ENCODE measurements at regions not wholly inside any gene's neighbourhood (a gene's known extent, or its start where the extent isn't known, plus 50 kb on each side); places are given as distances from the start of the nearest gene placed in this dataset.

DNA sequence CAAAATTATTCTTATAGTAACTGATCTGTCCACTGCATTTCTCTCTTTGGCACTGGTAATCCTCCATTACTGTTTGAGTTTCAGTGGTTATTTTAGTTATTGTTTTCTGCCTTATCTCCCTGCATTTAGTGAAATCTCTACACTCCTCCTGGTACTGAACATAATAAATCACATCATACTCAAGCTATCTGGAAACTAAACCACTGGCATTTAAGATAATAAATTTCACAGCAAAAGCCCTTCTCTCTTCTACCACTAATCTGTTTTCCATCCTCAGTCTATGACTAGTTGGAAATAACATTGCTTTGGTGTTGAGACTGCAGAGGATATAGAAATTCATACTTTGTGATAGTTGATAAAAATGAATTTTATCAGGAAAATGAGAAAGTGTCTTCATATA, 399.3 kb upstream of the FSHR start:
- in situ Hi-C loops (cut with HindIII; ENCODE audit: low sequenced_read_pairs) = no loop called here

DNA sequence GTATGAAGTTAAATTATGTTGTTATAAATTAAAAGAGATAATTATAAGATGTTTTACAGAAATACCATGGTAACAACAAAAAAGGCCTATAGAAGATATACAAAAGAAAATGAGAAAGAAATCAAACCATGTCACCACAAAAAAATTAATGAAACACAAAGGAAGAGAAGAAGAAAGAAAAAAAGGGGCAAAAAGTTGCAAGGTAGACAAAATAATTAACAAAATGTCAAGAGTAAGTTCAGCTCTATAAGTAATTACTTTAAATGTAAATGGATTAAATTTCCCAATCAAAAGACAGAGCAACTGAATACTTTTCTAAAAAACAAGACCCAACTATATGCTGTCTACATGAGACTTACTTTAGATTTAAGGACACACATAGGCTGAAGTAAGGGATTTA, 378.4 kb upstream of the FSHR start:
- in situ Hi-C loops (cut with HindIII; ENCODE audit: low sequenced_read_pairs) = no loop called here

DNA sequence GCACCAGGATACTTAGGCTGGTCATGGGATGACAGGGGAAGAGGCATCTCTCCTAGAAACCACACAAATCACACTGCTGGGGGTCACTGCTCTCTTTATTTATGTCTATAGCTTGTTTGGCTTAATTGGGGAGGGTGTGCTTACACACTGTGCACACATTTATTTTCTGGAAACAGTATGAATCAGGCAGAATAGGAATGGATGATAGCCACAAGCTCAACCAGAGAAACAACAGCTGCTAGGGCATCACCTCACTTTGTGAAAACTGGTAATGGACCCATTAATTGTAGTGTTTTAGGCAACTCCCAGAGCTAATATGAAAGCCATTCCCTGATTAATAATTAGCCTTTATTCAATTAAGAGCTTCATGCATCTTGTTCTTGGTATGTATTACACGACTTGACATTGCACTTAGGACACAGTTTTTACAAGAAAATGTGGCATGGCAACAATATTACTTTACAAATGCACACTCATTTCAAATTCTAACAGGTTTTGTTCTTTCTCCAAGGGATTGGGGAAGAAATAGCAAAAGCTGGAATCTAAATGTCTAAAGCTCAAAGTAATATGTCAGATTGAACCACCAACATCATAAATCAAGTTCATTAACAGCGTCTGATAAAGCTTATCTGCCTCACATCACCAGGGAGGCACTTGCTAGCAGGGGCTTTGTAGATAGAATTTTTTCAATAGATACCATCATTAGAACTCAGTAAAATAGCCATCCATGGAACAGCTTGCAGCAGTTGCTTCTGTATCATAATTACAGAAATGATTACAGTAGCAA, 361.9 kb upstream of the FSHR start:
- in situ Hi-C loops (cut with HindIII; ENCODE audit: low sequenced_read_pairs) = no loop called here

DNA sequence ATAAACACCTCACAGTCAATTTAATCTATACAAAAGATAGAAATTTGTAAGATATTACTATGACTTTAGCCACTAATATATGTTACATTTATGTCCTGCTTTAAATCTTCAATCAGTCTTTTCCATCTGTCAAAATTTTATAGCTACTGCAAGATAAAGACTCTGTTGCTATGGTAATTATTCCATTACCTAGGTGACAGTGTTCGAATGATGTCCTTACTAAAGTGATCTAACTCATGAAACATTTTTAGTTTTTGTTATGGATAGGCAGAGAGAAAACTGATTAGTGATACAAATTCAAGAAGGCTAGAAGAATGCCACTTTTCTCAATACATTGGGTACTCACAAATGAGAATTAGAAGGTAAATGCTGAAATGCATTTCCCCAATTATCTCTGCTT, 359.9 kb upstream of the FSHR start:
- in situ Hi-C loops (cut with HindIII; ENCODE audit: low sequenced_read_pairs) = no loop called here

DNA sequence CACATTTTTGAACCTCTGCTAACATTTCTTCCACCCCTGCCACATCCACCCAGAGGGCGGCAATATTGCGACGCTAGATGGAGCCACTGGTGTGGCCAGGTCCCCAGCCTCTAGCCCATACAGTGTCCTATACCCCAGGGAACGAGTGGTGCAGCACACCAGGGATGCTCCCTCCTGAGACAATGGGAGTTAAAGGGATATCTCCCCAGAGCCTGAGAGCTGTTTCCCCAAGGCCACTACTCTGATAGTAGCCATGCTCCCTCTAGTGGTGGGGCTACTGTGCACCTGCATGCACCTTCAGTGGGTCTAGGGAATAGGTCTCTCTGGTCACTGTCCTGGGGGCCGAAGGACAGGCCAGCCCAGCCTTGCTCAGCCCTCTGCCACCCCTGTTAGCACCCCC, 336.4 kb upstream of the FSHR start:
- in situ Hi-C loops (cut with HindIII; ENCODE audit: low sequenced_read_pairs) = no loop called here

DNA sequence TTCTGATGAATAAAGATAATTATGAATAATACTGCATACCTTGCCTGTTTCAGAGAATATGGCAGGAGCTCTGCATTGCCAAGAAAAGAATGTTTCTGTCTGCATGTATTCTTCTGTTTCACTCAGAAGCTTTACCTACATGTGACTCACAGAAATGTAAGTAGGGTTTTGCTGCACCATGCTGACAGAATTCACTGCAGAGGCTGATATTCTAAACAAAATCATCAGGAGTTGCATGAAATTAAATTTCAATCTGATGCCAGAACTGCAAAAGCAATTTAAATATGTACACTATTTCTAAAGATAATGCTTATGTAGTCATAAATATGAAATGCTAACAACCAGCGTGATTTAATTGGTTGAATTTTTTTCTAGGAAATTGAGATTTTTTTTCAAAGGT, 332.8 kb upstream of the FSHR start:
- in situ Hi-C loops (cut with HindIII; ENCODE audit: low sequenced_read_pairs) = no loop called here

DNA sequence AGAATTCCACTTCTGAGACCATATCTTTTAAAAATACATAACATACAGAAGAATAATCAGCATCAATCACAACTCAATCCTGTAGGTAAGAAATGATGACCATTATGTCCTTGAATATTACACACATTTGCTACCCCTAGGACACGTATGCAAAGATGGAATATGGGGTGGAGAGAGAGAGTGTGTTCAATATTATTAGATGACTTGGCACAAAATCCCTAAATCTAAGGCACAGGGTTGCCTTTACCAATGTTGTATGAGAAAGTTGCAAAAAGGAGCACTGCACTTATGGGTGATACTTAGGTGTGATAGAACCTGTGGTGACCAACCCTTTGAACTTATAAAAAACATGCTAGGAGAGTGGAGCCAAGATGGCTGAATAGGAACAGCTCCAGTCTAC, 326.2 kb upstream of the FSHR start:
- in situ Hi-C loops (cut with HindIII; ENCODE audit: low sequenced_read_pairs) = no loop called here

DNA sequence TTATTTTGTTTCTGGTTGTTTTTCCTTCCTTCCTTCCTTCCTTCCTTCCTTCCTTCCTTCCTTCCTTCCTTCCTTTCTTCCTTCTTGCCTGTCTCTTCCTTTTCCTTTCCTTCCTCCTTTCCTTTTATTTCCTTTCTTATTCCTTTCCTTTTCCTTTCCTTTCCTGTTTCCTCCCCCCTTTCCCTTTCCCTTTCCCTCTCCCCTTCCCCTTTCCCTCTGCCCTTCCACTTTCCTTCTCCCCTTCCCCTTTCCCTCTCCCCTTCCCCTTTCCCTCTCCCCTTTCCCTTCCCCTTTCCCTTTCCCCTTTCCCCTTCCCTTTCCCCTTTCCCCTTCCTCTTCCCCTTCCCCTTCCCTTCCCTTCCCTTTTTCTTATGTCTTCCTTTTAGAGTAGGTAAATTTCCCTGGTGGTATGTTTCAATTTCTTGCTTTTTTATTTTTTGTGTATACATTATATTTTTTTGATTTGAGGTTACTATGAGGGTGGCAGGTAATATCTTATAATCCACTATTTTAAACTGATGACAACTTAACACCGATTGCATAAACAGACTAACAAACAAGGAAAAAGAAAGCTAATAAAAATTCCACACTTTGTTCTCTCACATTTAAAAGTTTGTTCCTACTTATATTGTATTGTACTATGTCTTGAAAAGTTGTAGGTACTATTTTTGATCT, 311.0 kb upstream of the FSHR start:
- in situ Hi-C loops (cut with HindIII; ENCODE audit: low sequenced_read_pairs) = no loop called here

DNA sequence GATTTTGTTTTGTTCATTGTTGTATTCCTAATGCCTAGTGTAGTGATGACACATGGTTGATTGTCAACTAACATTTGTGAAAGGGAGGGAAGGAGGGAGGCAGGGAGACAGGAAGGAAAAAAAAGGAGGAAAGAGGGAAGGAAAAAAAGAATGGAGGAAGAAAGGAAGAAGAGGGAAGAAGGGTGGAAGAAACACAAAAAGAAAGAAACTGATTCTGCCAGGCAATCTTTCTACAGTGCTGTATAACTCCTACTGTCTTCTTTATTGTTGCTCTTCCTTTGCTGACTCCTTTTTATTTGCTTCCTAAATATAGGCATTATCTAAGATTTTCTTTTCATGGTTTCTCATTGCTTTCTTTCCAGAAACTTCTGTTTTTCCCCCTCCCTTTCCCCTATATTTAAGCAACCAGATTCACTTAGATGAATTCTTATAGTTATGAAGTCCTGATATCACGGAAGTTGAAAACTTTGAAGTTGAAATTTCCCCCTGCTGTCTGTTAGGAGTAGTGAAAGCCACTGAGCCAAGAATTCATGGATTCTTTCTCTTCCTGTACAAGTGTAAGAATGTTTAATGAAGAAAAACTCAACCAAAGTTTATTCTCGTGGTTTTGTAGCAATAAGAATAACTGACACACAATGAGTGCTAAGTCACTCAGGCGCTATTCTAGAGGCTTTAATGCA, 305.1 kb upstream of the FSHR start:
- in situ Hi-C loops (cut with HindIII; ENCODE audit: low sequenced_read_pairs) = no loop called here

DNA sequence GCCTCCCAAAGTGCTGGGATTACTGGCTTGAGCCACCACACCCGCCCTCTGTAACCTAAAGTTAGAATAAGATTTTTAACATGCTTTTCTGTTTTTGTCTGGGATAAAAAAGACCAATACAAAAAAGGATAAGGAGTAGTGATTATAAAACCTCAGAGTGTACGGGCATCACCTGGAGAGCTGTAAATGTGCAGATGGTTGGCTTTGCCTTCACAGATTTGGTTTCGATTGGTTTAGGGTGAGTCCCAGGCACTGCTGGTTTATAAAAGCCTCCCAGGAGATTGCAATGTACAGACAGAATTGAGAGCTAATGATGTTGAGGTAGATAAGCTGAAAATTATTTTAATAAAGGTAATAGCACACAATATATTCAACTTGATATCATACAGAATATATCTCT, 289.7 kb upstream of the FSHR start:
- in situ Hi-C loops (cut with HindIII; ENCODE audit: low sequenced_read_pairs) = no loop called here

DNA sequence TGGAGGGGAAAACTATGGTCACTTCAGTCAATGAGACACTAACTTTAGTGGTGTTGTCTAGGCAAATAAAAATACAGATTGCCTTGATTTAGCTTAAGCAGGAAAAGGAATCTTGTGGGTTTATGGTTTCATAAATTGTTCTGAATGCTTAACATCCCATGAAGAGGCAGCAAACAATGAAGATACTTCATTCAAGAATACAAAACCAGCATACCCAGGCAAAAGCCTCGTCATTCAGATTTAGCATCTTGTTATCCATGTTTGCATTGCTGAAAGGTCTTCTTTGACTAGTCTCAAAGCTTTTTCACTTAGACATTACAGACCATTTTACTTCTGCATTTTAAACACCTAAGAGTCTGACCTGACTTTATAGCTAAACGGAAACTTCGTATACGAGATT, 272.7 kb upstream of the FSHR start:
- in situ Hi-C loops (cut with HindIII; ENCODE audit: low sequenced_read_pairs) = no loop called here

DNA sequence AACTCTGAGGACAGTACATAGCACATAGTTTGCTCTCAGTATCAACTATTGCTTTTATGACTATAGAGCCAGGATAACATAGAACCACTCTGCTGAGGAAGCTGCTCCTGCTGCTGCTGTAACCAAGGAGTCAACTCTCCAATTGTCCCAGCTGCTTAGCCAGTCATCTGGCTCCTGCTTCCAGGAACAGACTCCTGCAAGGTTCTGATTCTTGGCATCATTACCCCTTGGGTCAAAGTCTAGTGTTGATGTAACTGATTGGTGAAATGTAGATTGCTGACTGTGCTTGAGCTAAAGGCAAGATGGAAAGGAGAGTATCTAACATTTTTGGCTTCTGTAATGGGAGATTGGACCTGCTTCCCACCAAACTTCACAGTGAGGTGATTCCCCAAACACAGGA, 261.9 kb upstream of the FSHR start:
- in situ Hi-C loops (cut with HindIII; ENCODE audit: low sequenced_read_pairs) = no loop called here

DNA sequence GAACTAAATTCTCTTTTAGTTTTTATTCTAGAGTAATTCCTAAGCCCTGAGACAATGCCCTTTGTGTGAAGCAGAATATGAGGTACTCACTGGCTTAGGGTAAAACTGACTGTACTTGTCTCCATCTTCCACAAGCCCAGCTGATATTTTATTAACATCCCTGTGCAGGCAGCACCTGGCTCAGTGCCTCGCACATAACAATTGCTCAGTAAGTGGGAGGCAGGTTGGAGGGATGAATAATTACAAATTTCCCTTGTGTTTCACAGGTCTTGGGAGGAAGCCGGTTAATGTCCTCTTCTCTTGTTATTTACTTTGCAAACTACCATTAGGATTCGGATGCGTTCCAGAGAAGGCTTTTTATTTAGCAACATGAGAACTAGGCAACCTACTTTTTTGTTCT, 249.8 kb upstream of the FSHR start:
- in situ Hi-C loops (cut with HindIII; ENCODE audit: low sequenced_read_pairs) = no loop called here

DNA sequence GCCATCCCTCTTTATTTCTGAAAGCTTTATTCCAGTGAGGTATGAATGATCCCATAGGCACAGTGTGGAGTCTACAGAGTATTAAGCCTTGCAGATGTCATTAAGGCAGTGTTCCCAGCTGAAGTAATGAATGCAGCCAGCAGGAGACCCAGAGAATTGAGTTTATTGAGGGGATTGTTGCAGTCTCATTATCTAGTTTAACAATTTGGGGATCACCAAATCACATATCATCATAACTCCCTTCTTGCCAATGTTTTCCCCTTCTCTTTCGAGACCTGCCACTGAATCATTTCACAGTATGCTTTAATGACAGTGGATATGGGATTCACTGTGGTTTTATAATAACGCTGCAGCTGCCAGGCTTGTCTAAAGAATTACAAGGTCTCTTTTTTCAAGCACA, 249.3 kb upstream of the FSHR start:
- in situ Hi-C loops (cut with HindIII; ENCODE audit: low sequenced_read_pairs) = no loop called here

DNA sequence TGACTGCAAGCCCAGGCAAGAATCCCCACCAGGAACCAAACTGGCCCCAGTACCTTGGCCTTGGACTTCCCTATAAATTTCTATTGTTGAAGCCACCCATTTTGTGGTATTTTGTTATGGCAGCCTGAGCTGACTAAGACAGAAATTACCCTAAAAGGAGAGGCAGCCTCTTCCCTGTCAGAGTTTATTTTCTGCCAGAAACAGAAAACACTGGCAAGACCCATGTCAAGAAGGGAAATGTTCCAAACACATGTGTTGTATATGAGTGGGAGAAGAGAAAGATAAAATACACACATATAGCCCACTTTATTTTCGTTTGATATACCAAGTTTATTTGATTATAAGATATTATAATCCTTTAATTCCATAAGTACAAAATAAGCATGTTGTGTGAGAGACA, 225.1 kb upstream of the FSHR start:
- in situ Hi-C loops (cut with HindIII; ENCODE audit: low sequenced_read_pairs) = no loop called here

DNA sequence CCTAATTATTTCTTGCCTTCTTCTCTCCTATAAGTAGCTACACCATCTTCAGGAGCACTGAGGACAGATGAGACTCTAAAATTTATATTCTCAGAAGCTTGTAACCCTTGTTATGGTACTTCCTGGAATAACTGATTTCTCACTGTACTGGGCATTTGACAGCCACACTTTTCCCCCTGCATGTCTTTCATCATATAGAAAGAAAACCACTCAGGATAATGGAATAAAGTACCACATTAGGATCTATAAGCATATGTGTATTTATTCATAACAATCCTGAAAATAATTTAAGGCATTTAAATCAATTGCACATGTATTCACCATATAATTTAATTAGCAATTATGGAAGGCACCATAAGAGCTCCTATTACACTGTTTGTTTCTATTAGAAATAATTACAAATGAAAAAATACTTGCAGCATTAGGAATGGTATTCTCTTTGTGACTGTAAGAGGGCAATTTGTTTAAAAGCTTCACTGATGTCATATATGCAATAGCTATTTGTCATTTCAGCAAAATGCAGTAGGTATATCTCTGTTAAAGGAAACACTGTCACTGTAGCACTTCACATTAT, 216.9 kb upstream of the FSHR start:
- in situ Hi-C loops (cut with HindIII; ENCODE audit: low sequenced_read_pairs) = no loop called here

DNA sequence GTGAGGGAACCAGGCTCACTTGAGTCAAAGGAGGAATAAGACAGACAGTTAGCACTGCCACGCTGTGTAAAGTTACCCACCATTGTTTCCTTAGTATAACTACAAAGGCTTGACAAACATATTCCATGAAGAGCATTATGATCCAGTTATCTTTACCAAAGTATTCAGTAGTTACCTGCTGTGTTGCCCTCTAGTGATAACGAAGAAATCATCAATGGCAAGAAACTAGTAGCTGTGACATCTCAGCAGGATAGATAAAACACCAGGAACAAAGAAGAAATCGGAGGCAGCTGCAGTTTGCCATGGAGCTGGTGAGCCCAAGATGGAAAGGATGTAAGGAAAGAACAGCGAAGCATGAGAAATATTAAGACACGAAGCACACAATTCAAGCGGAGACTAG, 215.3 kb upstream of the FSHR start:
- in situ Hi-C loops (cut with HindIII; ENCODE audit: low sequenced_read_pairs) = no loop called here

DNA sequence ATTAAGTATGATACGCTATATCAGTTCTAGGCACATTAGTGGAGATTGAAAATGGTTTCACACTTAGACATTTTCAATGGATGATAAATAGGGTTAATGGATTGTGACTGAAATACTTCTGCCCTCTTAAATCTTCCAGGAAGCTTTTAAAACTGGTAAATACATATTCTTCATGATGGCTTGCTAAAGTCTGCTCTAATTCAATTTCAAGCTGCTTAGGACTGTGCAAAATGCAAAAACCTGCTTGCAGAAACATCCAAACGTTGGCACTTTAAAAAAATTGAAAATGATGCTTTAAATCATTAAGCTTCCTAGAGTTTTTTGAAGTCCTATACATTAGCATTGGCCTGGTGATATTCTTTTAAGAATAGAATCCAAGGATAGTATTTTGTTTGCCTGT, 214.8 kb upstream of the FSHR start:
- in situ Hi-C loops (cut with HindIII; ENCODE audit: low sequenced_read_pairs) = no loop called here

DNA sequence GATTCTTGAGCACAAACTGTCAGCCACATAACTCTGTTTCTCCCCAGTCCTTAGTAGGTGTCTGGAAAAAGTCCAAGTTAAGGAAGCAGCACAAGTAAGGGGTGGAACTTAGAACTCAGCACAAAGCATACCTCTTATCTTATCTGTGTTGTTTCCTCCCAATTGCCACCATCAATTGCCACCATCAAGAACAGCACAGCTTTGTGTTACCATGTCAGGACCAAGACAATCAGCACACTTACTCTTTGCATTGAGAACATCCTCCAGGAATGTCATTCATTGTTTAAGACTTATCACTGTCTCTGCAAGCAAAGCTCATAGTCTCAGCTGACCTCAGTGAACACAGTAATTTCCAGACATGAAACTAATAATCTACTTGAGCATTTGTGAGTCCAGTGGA, 212.7 kb upstream of the FSHR start:
- in situ Hi-C loops (cut with HindIII; ENCODE audit: low sequenced_read_pairs) = no loop called here

DNA sequence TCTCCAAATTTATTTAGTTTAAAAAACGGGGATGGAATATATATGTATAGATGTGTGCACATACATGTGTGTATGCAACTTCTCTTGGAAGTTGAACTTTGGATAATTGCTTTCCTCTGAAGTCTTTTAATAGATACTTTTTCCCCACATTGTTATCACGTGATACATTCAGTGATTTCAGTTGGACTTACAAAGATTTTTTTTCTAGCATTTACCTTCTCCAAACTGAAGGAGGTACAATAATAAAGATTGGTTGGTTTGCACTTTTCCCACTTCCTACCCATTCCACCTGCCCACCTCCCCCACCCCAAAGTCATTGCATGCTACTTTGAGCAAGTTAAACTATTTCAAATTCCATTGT, 206.1 kb upstream of the FSHR start:
- in situ Hi-C loops (cut with HindIII; ENCODE audit: low sequenced_read_pairs) = no loop called here

DNA sequence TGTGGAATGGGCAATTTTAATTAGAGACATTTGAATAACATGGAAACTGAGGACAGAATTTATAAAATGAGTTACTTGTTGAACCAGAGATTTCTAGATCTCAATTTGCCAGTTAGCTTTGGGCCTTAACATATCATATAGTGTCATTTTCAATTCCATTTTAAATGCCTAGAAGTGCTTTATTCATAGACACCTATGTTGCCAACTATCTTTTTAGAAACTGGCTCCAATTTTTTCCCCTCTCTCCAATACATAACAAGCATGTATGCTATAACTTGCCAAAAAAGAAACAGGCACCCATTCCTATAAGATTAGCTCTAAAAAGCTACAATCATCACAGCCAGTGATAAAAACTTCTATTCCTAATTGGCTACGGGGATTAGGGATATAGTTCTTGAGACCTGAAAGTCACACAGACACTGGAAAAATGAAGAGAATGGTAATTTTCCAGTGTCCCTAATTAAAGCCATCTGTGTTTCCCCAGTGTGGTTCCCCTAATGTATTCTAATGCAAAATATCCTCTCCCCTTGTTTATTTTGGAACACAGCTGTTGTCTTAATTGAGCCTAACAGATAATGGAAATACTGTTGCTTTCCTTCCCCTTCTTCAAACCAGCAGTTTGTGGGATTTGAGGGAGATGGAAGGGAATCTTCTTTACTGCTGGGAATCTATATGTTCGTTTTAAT, 205.5 kb upstream of the FSHR start:
- in situ Hi-C loops (cut with HindIII; ENCODE audit: low sequenced_read_pairs) = no loop called here
